MM.1S (cell line): ENCODE measurements at regions not wholly inside any gene's neighbourhood (a gene's known extent, or its start where the extent isn't known, plus 50 kb on each side); places are given as distances from the start of the nearest gene placed in this dataset.

Source experiments
- CTCF ChIP-seq: fragments of 300-600 bp; sonication (generic); IDR thresholded peaks from 2 replicates; pipeline ENCODE4 v1.5.1; 2016; ENCODE audit warnings: antibody characterized with exemption, low read length, mixed read lengths
- EZH2 ChIP-seq: fragments of 300-600 bp; sonication (generic); optimal IDR thresholded peaks from 2 replicates; pipeline ENCODE3; 2017; ENCODE audit warnings: low read depth, mild to moderate bottlenecking, antibody characterized with exemption, low read length, mixed read lengths

DNA sequence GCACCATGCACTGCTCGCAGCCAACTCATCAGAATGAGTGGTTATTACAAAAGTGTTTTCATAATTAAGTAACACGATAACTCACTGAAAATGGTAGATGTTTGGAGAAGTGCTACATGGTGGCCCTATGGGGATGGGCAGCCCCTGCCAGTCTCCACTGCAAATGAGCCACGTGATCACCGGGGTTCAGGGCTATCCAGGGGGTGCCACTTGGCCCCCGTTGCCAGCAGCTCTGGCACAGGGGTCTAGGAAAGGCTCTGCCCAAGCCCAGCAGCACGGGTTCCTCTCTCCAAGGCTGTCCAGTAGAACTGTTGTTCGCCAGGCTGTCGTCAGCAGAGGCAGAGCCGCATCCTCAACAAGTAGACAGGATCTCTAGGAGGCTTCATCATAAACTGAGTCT lies 382.1 kb upstream of the B3GAT1 start:
- TF ChIP-seq CTCF: no peak
- no peak for TF ChIP-seq EZH2
